K562 (cell line): ENCODE measurements at regions not wholly inside any gene's neighbourhood (a gene's known extent, or its start where the extent isn't known, plus 50 kb on each side); places are given as distances from the start of the nearest gene placed in this dataset.

Experiments used
- CBFB ChIP-seq: sonication (generic); formaldehyde crosslinking; IDR thresholded peaks from 2 replicates; pipeline ENCODE4 v1.4.0; 2020; ENCODE audit warnings: mild to moderate bottlenecking, missing genetic modification reagents
- EGR1 ChIP-seq: fragments of 450-650 bp; conservative IDR thresholded peaks from 2 replicates; pipeline ENCODE4 v1.6.1; 2017; ENCODE audit warnings: mild to moderate bottlenecking
- GATA2 ChIP-seq: sonication (generic); formaldehyde crosslinking; IDR thresholded peaks from 2 replicates; pipeline ENCODE4 v1.4.0; 2020; ENCODE audit warnings: mild to moderate bottlenecking, missing genetic modification reagents
- HDAC1 ChIP-seq, 2 experiments: fragments of 450-650 bp; IDR thresholded peaks; 2 replicates each; pipeline ENCODE4 v1.6.1; 2016 to 2017; ENCODE audit warnings: inconsistent platforms in 1 of 2, mild to moderate bottlenecking in 1 of 2, moderate library complexity in 1 of 2
- JUN ChIP-seq, 2 experiments: sonication (generic) in 1 of 2; formaldehyde crosslinking in 1 of 2; IDR thresholded peaks; 2 replicates each; pipeline versions ENCODE4 v1.6.1 to v1.8.0; 2012 to 2022; ENCODE audit warnings: borderline replicate concordance in 2 of 2, mild to moderate bottlenecking in 2 of 2, improper control_type of control experiment in 1 of 2, low read depth in 1 of 2, low read length in 1 of 2, missing genetic modification reagents in 1 of 2
- LEF1 ChIP-seq: fragments of 450-650 bp; IDR thresholded peaks from 2 replicates; pipeline ENCODE4 v1.6.1; 2016; ENCODE audit warnings: mild to moderate bottlenecking
- MECOM ChIP-seq: fragments of 250-450 bp; sonication (Bioruptor Pico); IDR thresholded peaks from 2 replicates; pipeline ENCODE4 v1.8.0; 2022; ENCODE audit warnings: inconsistent platforms
- NCOR1 ChIP-seq: fragments of 450-650 bp; IDR thresholded peaks from 2 replicates; pipeline ENCODE4 v1.6.1; 2016; ENCODE audit warnings: mild to moderate bottlenecking, moderate library complexity
- PYGO2 ChIP-seq: fragments of 450-650 bp; IDR thresholded peaks from 2 replicates; pipeline ENCODE4 v1.6.1; 2016; ENCODE audit warnings: mild to moderate bottlenecking, missing genetic modification characterization, moderate library complexity, missing compliant biosample characterization
- RNF2 ChIP-seq: sonication (generic); IDR thresholded peaks from 2 replicates; pipeline ENCODE4 v1.6.1; 2016
- SREBF1 ChIP-seq: fragments of 150-350 bp; IDR thresholded peaks from 2 replicates; pipeline ENCODE4 v1.6.1; 2014; ENCODE audit warnings: antibody characterized with exemption, low read depth, low read length, borderline replicate concordance
- XRCC4 ChIP-seq: IDR thresholded peaks from one replicate; pipeline ENCODE4 v1.6.1; 2011; ENCODE audit not compliant: insufficient read depth, insufficient read length; ENCODE audit errors: extremely low read depth
- ZBTB7A ChIP-seq: IDR thresholded peaks from 2 replicates; pipeline ENCODE4 v1.6.1; 2011; ENCODE audit warnings: low read depth, mild to moderate bottlenecking, low read length, moderate library complexity, borderline replicate concordance; ENCODE audit not compliant: control insufficient read depth
- ZNF551 ChIP-seq: fragments of 250-450 bp; sonication (Bioruptor Pico); IDR thresholded peaks from 2 replicates; pipeline ENCODE4 v1.5.0; 2021; ENCODE audit warnings: mild to moderate bottlenecking, moderate library complexity
- TF ChIP-seq, protein P1 (sequence below), 2 experiments: fragments of 450-650 bp in 1 of 2; sonication (generic) in 1 of 2; formaldehyde crosslinking in 1 of 2; IDR thresholded peaks; 2 replicates each; pipeline versions ENCODE4 v1.7.1 to v1.9.0; 2016 to 2022; ENCODE audit warnings: inconsistent platforms in 1 of 2, mild to moderate bottlenecking in 1 of 2, missing genetic modification reagents in 1 of 2
- TF ChIP-seq, protein P2 (sequence below): sonication (generic); formaldehyde crosslinking; IDR thresholded peaks from 2 replicates; pipeline ENCODE4 v1.8.1; 2023; ENCODE audit warnings: mild to moderate bottlenecking, missing genetic modification reagents, moderate library complexity
- TF ChIP-seq, protein P3 (sequence below): fragments of 250-450 bp; sonication (Bioruptor Pico); IDR thresholded peaks from 2 replicates; pipeline ENCODE4 v1.6.1; 2021; ENCODE audit warnings: mild to moderate bottlenecking

DNA sequence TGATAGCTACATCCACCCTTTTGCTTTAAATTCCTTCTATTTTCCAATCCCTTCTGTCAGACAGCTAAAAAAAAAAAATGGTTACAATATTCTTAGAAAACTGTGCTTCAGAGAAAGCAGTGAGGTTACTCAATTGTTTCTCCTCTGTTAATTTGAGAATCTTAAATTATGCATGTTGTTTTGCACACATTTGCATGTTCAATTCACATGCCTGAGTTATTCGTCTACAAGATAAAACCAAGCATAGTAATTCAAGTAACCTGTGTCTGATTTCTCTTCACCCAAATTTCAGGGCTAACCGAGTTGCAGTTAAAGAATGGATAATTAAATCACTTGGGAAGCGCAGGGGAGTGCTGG is 81.0 kb upstream of the MED13L start (continued):
- TF ChIP-seq, protein P1, sequence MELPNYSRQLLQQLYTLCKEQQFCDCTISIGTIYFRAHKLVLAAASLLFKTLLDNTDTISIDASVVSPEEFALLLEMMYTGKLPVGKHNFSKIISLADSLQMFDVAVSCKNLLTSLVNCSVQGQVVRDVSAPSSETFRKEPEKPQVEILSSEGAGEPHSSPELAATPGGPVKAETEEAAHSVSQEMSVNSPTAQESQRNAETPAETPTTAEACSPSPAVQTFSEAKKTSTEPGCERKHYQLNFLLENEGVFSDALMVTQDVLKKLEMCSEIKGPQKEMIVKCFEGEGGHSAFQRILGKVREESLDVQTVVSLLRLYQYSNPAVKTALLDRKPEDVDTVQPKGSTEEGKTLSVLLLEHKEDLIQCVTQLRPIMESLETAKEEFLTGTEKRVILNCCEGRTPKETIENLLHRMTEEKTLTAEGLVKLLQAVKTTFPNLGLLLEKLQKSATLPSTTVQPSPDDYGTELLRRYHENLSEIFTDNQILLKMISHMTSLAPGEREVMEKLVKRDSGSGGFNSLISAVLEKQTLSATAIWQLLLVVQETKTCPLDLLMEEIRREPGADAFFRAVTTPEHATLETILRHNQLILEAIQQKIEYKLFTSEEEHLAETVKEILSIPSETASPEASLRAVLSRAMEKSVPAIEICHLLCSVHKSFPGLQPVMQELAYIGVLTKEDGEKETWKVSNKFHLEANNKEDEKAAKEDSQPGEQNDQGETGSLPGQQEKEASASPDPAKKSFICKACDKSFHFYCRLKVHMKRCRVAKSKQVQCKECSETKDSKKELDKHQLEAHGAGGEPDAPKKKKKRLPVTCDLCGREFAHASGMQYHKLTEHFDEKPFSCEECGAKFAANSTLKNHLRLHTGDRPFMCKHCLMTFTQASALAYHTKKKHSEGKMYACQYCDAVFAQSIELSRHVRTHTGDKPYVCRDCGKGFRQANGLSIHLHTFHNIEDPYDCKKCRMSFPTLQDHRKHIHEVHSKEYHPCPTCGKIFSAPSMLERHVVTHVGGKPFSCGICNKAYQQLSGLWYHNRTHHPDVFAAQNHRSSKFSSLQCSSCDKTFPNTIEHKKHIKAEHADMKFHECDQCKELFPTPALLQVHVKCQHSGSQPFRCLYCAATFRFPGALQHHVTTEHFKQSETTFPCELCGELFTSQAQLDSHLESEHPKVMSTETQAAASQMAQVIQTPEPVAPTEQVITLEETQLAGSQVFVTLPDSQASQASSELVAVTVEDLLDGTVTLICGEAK (IDR thresholded peaks at IDR 0.05): 0 out of 2 replicates have a peak, but pooled peaks have one; percentile 7
- TF ChIP-seq, protein P1 (CRISPR knock-in tag; IDR thresholded peaks at IDR 0.05): no peak
- TF ChIP-seq LEF1 (no peak), NCOR1 (no peak), MECOM (CRISPR knock-in tag) (0 out of 2 replicates have a peak, but pooled peaks have one; percentile 9), ZBTB7A (no peak), SREBF1 (no peak), GATA2 (CRISPR knock-in tag) (no peak), RNF2 (no peak), EGR1 (no peak), JUN (IDR thresholded peaks at IDR 0.05; ENCODE audit: borderline replicate concordance, low read depth, low read length) (no peak), JUN (CRISPR knock-in tag; IDR thresholded peaks at IDR 0.05; ENCODE audit: borderline replicate concordance) (no peak), HDAC1 (IDR thresholded peaks at IDR 0.05) (no peak), XRCC4 (no peak), ZNF551 (CRISPR knock-in tag) (no peak), CBFB (CRISPR knock-in tag) (no peak), PYGO2 (no peak)
- TF ChIP-seq, protein P2, sequence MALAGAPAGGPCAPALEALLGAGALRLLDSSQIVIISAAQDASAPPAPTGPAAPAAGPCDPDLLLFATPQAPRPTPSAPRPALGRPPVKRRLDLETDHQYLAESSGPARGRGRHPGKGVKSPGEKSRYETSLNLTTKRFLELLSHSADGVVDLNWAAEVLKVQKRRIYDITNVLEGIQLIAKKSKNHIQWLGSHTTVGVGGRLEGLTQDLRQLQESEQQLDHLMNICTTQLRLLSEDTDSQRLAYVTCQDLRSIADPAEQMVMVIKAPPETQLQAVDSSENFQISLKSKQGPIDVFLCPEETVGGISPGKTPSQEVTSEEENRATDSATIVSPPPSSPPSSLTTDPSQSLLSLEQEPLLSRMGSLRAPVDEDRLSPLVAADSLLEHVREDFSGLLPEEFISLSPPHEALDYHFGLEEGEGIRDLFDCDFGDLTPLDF (CRISPR knock-in tag): 0 out of 2 replicates have a peak, but pooled peaks have one; percentile 34
- TF ChIP-seq, protein P3, sequence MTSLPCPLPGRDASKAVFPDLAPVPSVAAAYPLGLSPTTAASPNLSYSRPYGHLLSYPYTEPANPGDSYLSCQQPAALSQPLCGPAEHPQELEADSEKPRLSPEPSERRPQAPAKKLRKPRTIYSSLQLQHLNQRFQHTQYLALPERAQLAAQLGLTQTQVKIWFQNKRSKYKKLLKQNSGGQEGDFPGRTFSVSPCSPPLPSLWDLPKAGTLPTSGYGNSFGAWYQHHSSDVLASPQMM: no peak
- TF ChIP-seq, all 486 proteins: peak for 5
